PC-3 (cell line): ENCODE measurements at regions not wholly inside any gene's neighbourhood (a gene's known extent, or its start where the extent isn't known, plus 50 kb on each side); places are given as distances from the start of the nearest gene placed in this dataset.
"Not testable (repeated sequence)": the region's sequence is repeated elsewhere in the genome, so short reads cannot be mapped to it uniquely, and the experiment has no call there.

Source experiments
- ATAC-seq: fragments of 200-7000 bp; cut with Tn5 transposase; 2 replicates; pipeline ENCODE4 v1.9.1; 2020; ENCODE audit warnings: mild to moderate bottlenecking, moderate library complexity
- BruUV-seq: library from RNA; stranded (reverse); fragments of 400-500 nt; replicated peaks from 2 replicates; lab custom pipeline; 2021; lab: Mats Ljungman, UMichigan
- CTCF ChIA-PET: fragments of 300-600 bp; sonication (Branson Sonifier 250); formaldehyde crosslinking; loops from one replicate; lab custom pipeline; 2022; ENCODE audit warnings: antibody characterized with exemption; lab: Charles Lee
- POLR2A ChIA-PET: fragments of 300-600 bp; sonication (Branson Sonifier 250); formaldehyde crosslinking; loops from one replicate; lab custom pipeline; 2022; ENCODE audit warnings: antibody characterized with exemption; ENCODE audit not compliant: unreplicated experiment; lab: Charles Lee
- DNase-seq: peaks from one replicate; pipeline ENCODE4 v3.0.0-alpha.2; 2015
- H2AFZ ChIP-seq: fragments of 300-600 bp; sonication (generic); 2 replicates; pipeline ENCODE4 v1.6.0; 2016; ENCODE audit warnings: antibody characterized with exemption, low read length
- H3F3A ChIP-seq: fragments of 300-600 bp; sonication (generic); one replicate; pipeline ENCODE4 v1.6.0; 2017; ENCODE audit warnings: antibody characterized with exemption, low read length, control low read depth, mild to moderate bottlenecking; ENCODE audit not compliant: unreplicated experiment
- H3K27ac ChIP-seq: fragments of 300-600 bp; sonication (generic); 2 replicates; pipeline ENCODE4 v1.5.1; 2016; ENCODE audit warnings: mild to moderate bottlenecking, low read length
- H3K27me3 ChIP-seq: fragments of 300-600 bp; sonication (generic); 2 replicates; pipeline ENCODE4 v1.6.1; 2016; ENCODE audit warnings: low read length, mixed read lengths
- H3K36me3 ChIP-seq: fragments of 300-600 bp; sonication (generic); 2 replicates; pipeline ENCODE4 v1.6.1; 2016; ENCODE audit warnings: low read depth, mixed run types, low read length, mixed read lengths
- H3K4me1 ChIP-seq: fragments of 300-600 bp; sonication (generic); 2 replicates; pipeline ENCODE4 v1.5.1; 2016; ENCODE audit warnings: low read length; ENCODE audit not compliant: insufficient read depth
- H3K4me2 ChIP-seq: fragments of 300-600 bp; sonication (generic); 2 replicates; pipeline ENCODE4 v1.6.0; 2016; ENCODE audit warnings: low read length
- H3K4me3 ChIP-seq: fragments of 300-600 bp; sonication (generic); 2 replicates; pipeline ENCODE4 v1.5.1; 2016; ENCODE audit warnings: mild to moderate bottlenecking, low read length, mixed read lengths
- H3K79me2 ChIP-seq: fragments of 300-600 bp; sonication (generic); 2 replicates; pipeline ENCODE4 v1.6.1; 2017; ENCODE audit warnings: low read length, mixed read lengths
- H3K9ac ChIP-seq: fragments of 300-600 bp; sonication (generic); 2 replicates; pipeline ENCODE4 v1.6.0; 2016; ENCODE audit warnings: mild to moderate bottlenecking, low read length
- H3K9me2 ChIP-seq: fragments of 300-600 bp; sonication (generic); replicated peaks from 2 replicates; pipeline ENCODE4 v1.6.1; 2016; ENCODE audit warnings: mixed run types, low read length, mixed read lengths
- H3K9me3 ChIP-seq: fragments of 300-600 bp; sonication (generic); 2 replicates; pipeline ENCODE4 v1.6.1; 2016; ENCODE audit warnings: low read length, mixed read lengths
- H4K20me1 ChIP-seq: fragments of 300-600 bp; sonication (generic); 2 replicates; pipeline ENCODE4 v1.6.1; 2016; ENCODE audit warnings: low read length, mixed read lengths
- CTCF ChIP-seq: fragments of 300-600 bp; sonication (generic); conservative IDR thresholded peaks from 2 replicates; pipeline ENCODE4 v1.5.1; 2017; ENCODE audit warnings: antibody characterized with exemption, low read depth, mild to moderate bottlenecking, low read length
- EZH2 ChIP-seq: fragments of 300-600 bp; sonication (generic); IDR thresholded peaks from one replicate; pipeline ENCODE4 v1.6.1; 2017; ENCODE audit warnings: antibody characterized with exemption, mild to moderate bottlenecking, low read length; ENCODE audit not compliant: unreplicated experiment
- EZH2phosphoT487 ChIP-seq: fragments of 300-600 bp; sonication (generic); IDR thresholded peaks from 2 replicates; pipeline ENCODE4 v1.6.1; 2018; ENCODE audit warnings: mild to moderate bottlenecking, antibody characterized with exemption, low read length, borderline replicate concordance
- intact Hi-C: fragments of 100-400 bp; cut with micrococcal nuclease; formaldehyde crosslinking; loops from 2 replicates; pipeline ENCODE4 v1.9.0; 2023

GRCh38 chr12:84113666-84114065, 798.9 kb downstream of the SLC6A15 start:
- DNase-seq (no peak), ATAC-seq (no peak)
- intact Hi-C loops = no loop called here
- H3K4me1 ChIP-seq = peaks cover 10% of the 10 kb centered on the region
- ChIA-PET POLR2A (no interaction called here), CTCF (no interaction called here)
- H3K9me2 ChIP-seq = no peaks in the 10 kb centered on the region
- H3K9ac ChIP-seq = no peak overlapping the region
- no TSS peak for BruUV-seq
- H3K79me2 ChIP-seq = no peaks in the 10 kb centered on the region
- no peaks in the 10 kb centered on the region for H3K27me3 ChIP-seq
- H3K27ac ChIP-seq = no peak overlapping the region
- H3K9me3 ChIP-seq = no peaks in the 10 kb centered on the region
- H3K4me3 ChIP-seq = no peak overlapping the region
- no peak overlapping the region for H2AFZ ChIP-seq
- H3F3A ChIP-seq = no peaks in the 10 kb centered on the region
- H3K36me3 ChIP-seq = no peaks in the 10 kb centered on the region
- H3K4me2 ChIP-seq = no peak overlapping the region
- H4K20me1 ChIP-seq = no peaks in the 10 kb centered on the region
- TF ChIP-seq EZH2phosphoT487 = no peak
- TF ChIP-seq CTCF = no peak
- no peak for TF ChIP-seq EZH2

- peak; percentile 82 for DNase-seq
- H3F3A ChIP-seq, BruUV-seq, H3K36me3 ChIP-seq, H3K9me3 ChIP-seq, H3K79me2 ChIP-seq, H3K9ac ChIP-seq, H2AFZ ChIP-seq, H4K20me1 ChIP-seq, H3K27me3 ChIP-seq, H3K4me3 ChIP-seq, intact Hi-C loops, ATAC-seq, H3K9me2 ChIP-seq, H3K4me1 ChIP-seq, H3K4me2 ChIP-seq: not testable (repeated sequence)
- ChIA-PET POLR2A (interaction anchor here (0.6 kb wide), 1 partner anchor 238 kb away, joined by 7 read pairs; no protein-coding TSS in a partner anchor), CTCF (interaction anchor here (0.6 kb wide), 1 partner anchor 10 kb away, joined by 5 read pairs; no protein-coding TSS in a partner anchor)
- peak overlapping the region; percentile 83 for H3K27ac ChIP-seq
These were observed 808.7 kb downstream of the SLC6A15 start for GRCh38 chr12:84103886-84104285.

- H3K9ac ChIP-seq, CTCF ChIA-PET, H3K4me3 ChIP-seq, H3F3A ChIP-seq, DNase-seq, POLR2A ChIA-PET, H3K27me3 ChIP-seq, H4K20me1 ChIP-seq, ATAC-seq, H3K27ac ChIP-seq, H3K79me2 ChIP-seq, H3K4me2 ChIP-seq, intact Hi-C loops, H3K4me1 ChIP-seq, H2AFZ ChIP-seq, BruUV-seq, H3K36me3 ChIP-seq, H3K9me2 ChIP-seq: not testable (repeated sequence)
- peaks cover 13% of the 10 kb centered on the region for H3K9me3 ChIP-seq
These were observed 810.6 kb downstream of the SLC6A15 start for GRCh38 chr12:84101963-84102362.

GRCh38 chr12:84099591-84099990, 813.0 kb downstream of the SLC6A15 start:
- H3K27me3 ChIP-seq, CTCF ChIA-PET, H3K4me2 ChIP-seq, DNase-seq, H3K9ac ChIP-seq, intact Hi-C loops, H3K4me1 ChIP-seq, POLR2A ChIA-PET, H3K4me3 ChIP-seq, H3K36me3 ChIP-seq, H3K9me2 ChIP-seq, H3F3A ChIP-seq, H3K79me2 ChIP-seq, H3K27ac ChIP-seq, ATAC-seq, H4K20me1 ChIP-seq, BruUV-seq, H2AFZ ChIP-seq: not testable (repeated sequence)
- peaks cover 16% of the 10 kb centered on the region for H3K9me3 ChIP-seq
